Natural killer cell (primary cell): ENCODE measurements at regions not wholly inside any gene's neighbourhood (a gene's known extent, or its start where the extent isn't known, plus 50 kb on each side); places are given as distances from the start of the nearest gene placed in this dataset.

Experiments
- ATAC-seq, 3 donors: fragments of 150-1000 bp in 2 of 3; fragments of 200-7000 bp in 1 of 3; cut with Tn5 transposase; 1 replicate in 1 of 3; 2 replicates in 2 of 3; pipeline ENCODE4 v1.10.0; 2021; ENCODE audit warnings: mild to moderate bottlenecking in 2 of 3, moderate library complexity in 2 of 3
- DNase-seq, 2 donors: peaks; one replicate each; pipeline versions ENCODE4 v3.0.0 to v3.0.0-alpha.2; 2013 to 2021; ENCODE audit warnings: mixed read lengths in 1 of 2
- H3K27ac ChIP-seq: one replicate; pipeline ENCODE4 v1.5.1; 2013; ENCODE audit warnings: mild to moderate bottlenecking, low read length
- H3K27me3 ChIP-seq: one replicate; pipeline ENCODE4 v1.6.1; 2013; ENCODE audit warnings: low read length; ENCODE audit not compliant: control insufficient read depth, insufficient read depth
- H3K36me3 ChIP-seq: one replicate; pipeline ENCODE4 v1.6.1; 2013; ENCODE audit warnings: low read length; ENCODE audit not compliant: control insufficient read depth, insufficient read depth
- H3K4me1 ChIP-seq: one replicate; pipeline ENCODE4 v1.6.1; 2013; ENCODE audit warnings: low read length; ENCODE audit not compliant: control insufficient read depth, insufficient read depth
- H3K4me3 ChIP-seq: one replicate; pipeline ENCODE4 v1.5.1; 2013; ENCODE audit warnings: low read length
- H3K9me3 ChIP-seq: one replicate; pipeline ENCODE4 v1.6.1; 2013; ENCODE audit warnings: low read length; ENCODE audit not compliant: control insufficient read depth, insufficient read depth
- H3K27ac Mint-ChIP-seq, 2 donors: one replicate each; pipeline ENCODE4 v1.8.0; 2022; ENCODE audit warnings: mild to moderate bottlenecking in 2 of 2, mixed read lengths in 2 of 2, moderate library complexity in 1 of 2
- H3K27me3 Mint-ChIP-seq, 2 donors: one replicate each; pipeline ENCODE4 v1.8.0; 2022; ENCODE audit warnings: low read depth in 2 of 2, mixed read lengths in 2 of 2
- H3K36me3 Mint-ChIP-seq: one replicate; pipeline ENCODE4 v1.8.0; 2022; ENCODE audit warnings: mixed read lengths
- H3K4me1 Mint-ChIP-seq, 2 donors: one replicate each; pipeline ENCODE4 v1.8.0; 2022; ENCODE audit warnings: mixed read lengths in 2 of 2
- H3K4me3 Mint-ChIP-seq: one replicate; pipeline ENCODE4 v1.8.0; 2022; ENCODE audit warnings: mild to moderate bottlenecking, moderate library complexity, mixed read lengths
- H3K9me3 Mint-ChIP-seq, 2 donors: one replicate each; pipeline ENCODE4 v1.8.0; 2022; ENCODE audit warnings: mixed read lengths in 2 of 2
- WGBS: methylation state at CpG from one replicate; pipeline ENCODE4 v1.1.7; 2013; ENCODE audit warnings: missing lambda C conversion rate; ENCODE audit not compliant: insufficient coverage; 5-methylcytosine and 5-hydroxymethylcytosine counted together
- intact Hi-C: fragments of 100-400 bp; cut with micrococcal nuclease; formaldehyde crosslinking; loops from one replicate; pipeline ENCODE4 v1.14.2; 2022
- TF ChIP-seq, protein P1 (sequence below): fragments of 200-600 bp; IDR thresholded peaks from one replicate; pipeline ENCODE4 v1.8.0; 2022; ENCODE audit warnings: antibody characterized with exemption

DNA sequence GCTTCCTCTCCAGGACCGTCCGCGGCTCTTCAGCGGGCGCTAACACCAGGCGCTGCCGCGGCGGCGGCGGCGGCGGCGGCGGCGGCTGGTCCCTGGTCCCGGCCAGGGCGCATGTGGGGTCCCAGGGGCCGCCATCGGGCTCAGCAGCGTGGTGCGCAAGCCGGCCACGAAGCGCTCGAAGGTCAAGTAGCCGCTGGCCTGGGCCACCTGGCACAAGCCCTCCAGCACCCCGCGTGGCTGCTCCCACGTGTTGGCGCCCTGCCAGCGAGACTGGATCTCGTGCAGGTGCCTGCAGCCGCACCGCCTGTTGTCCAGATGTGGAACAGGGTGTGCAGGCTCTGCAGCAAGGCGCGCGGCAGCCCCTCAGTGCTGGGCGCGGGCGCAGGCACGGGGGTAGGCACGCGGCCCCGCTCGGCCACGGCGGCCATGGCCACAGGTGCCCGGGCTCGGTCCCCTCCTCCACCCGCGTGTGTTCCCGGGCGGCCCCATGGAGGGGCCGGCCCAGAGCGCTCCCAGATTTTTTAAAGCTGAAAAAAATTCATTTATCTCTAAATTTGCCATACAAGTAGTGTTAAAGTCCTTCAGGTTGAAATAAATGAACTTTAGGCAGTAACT lies 884.2 kb upstream of the ZNF722 start:
- Histone ChIP-seq H3K27me3 (no peaks in the 10 kb centered on the region), H3K4me1 (no peaks in the 10 kb centered on the region), H3K27ac (no peak overlapping the region), H3K9me3 (peaks cover 30% of the 10 kb centered on the region), H3K36me3 (no peaks in the 10 kb centered on the region), H3K4me3 (no peak overlapping the region)
- no peak overlapping the region for H3K4me3 Mint-ChIP-seq
- no peaks in the 10 kb centered on the region for H3K27me3 Mint-ChIP-seq
- H3K4me1 Mint-ChIP-seq = no peaks in the 10 kb centered on the region
- TF ChIP-seq, protein P1, sequence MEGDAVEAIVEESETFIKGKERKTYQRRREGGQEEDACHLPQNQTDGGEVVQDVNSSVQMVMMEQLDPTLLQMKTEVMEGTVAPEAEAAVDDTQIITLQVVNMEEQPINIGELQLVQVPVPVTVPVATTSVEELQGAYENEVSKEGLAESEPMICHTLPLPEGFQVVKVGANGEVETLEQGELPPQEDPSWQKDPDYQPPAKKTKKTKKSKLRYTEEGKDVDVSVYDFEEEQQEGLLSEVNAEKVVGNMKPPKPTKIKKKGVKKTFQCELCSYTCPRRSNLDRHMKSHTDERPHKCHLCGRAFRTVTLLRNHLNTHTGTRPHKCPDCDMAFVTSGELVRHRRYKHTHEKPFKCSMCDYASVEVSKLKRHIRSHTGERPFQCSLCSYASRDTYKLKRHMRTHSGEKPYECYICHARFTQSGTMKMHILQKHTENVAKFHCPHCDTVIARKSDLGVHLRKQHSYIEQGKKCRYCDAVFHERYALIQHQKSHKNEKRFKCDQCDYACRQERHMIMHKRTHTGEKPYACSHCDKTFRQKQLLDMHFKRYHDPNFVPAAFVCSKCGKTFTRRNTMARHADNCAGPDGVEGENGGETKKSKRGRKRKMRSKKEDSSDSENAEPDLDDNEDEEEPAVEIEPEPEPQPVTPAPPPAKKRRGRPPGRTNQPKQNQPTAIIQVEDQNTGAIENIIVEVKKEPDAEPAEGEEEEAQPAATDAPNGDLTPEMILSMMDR = no peak
- WGBS = 68% methylated on average over 52 of the region's 56 CpGs
- H3K9me3 Mint-ChIP-seq = peaks cover 12 to 15% of the 10 kb centered on the region in 2 donors
- no peak for ATAC-seq
- no peak for DNase-seq
- peaks cover 14% of the 10 kb centered on the region for H3K36me3 Mint-ChIP-seq
- no peak overlapping the region for H3K27ac Mint-ChIP-seq
- intact Hi-C loops = no loop called here
